AG08395 (cell line): ENCODE measurements at regions not wholly inside any gene's neighbourhood (a gene's known extent, or its start where the extent isn't known, plus 50 kb on each side); places are given as distances from the start of the nearest gene placed in this dataset.
A peak's percentile ranks its signal among the peaks of the same experiment; 100 is the strongest.
"Not testable (repeated sequence)": the region's sequence is repeated elsewhere in the genome, so short reads cannot be mapped to it uniquely, and the experiment has no call there.

Experiments
- DNase-seq: peaks from one replicate; pipeline ENCODE4 v3.0.0; 2012; ENCODE audit warnings: mixed read lengths, low spot score

DNA sequence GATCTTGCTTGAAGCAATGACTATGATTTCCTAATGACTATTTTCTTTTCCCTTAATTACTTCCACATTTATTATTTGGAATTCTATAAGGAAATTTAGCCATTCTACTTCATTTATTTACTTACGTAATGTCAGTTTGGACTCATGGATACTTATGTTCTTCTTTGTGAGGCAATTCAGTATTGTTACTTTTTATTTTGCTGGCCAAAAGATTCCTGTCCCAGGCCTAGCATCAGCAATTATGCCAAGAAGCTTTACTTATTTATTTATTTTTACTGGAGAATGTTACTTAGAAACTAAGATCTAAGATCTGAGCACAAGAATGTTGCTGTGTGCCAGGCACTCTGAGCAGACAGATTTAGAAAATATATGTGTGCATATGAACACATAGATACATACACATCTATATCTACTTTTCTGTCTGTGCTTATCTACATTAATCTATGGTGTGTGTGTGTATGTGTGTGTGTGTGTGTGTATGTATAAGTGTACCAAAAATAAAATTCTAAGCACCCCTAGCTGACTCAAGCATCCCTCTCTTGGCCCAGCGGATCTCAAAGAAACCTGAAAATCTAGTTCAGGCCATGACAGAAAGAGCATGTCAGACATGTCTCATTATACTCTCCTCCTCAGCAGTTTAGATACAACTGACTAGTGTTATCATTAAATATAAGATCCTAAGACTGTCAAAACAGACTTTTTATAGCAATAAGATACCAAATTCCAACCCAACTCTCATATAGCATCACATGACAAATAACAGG, 640.0 kb upstream of the GJE1 start:
- no peak for DNase-seq

DNA sequence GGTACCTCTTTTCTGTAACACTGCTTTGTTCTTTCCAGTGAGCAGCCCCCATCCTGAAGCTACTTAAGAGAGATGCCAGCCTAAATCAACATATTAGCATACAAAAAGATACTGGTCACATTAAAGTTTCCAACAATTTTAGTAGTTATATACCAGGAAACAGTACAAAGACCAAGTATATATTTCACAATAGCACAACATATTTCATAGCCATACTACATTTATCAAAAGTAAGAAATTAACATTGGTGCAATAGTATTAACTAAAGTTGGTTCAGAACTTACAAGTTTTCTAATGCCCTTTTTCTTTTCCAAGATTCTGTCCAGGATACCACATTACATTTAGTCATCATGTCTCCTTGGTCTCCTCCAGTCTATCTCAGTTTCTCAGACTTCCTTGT, 641.0 kb upstream of the GJE1 start:
- no peak for DNase-seq

DNA sequence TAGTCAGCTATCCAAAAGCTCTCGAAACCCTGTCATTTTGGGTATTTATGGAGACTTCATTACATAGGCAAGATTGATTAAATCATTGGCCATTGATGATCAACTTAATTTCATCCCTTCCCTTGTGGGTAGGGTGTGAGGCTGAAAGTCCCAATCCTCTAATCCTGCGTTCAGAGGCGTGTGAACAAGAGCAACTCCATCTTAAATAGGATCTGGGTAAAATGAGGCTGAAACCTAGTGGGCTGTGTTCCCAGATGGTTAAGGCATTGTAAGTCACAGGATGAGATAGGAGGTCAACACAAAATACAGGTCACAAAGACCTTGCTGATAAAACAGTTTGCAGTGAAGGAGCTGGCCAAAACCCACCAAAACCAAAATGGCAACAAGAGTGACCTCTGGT, 641.7 kb upstream of the GJE1 start:
- no peak for DNase-seq

DNA sequence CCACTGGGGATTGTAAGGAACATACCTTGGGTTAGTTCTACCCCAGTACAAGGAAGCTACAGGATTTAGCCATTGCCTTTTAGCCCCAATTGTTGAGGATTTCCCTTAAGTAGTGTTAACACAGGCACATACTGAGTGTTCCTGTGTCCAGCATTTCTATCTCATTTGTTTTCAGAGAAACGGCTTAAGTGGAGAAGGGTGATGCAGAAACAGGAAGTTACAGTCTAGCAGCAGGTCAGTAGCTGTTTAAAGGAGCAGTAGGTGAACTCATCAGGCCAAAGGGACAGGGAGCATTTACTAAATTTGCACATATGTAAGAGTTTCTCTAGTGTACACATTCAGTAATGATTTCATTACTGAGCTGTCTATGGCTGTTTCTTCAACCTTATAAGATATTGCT, 644.2 kb upstream of the GJE1 start:
- DNase-seq: no peak

DNA sequence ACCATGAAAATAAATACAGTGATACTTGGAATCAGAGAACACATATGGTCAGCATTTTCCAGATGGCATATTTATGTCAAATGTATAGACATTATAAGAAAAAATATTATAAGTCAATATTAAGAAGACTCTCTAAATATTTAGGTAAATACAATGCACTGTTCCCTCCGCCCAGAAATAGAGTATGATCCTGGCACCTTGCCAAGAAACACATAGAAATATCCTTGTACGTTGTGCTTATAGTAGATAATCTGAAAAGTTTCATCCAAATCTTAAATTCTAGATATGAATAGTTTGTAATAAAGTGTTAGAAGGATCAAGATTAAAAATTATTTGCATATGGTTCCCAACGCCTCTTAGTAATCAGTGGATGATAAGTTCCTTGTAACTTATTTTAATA, 645.8 kb upstream of the GJE1 start:
- no peak for DNase-seq

DNA sequence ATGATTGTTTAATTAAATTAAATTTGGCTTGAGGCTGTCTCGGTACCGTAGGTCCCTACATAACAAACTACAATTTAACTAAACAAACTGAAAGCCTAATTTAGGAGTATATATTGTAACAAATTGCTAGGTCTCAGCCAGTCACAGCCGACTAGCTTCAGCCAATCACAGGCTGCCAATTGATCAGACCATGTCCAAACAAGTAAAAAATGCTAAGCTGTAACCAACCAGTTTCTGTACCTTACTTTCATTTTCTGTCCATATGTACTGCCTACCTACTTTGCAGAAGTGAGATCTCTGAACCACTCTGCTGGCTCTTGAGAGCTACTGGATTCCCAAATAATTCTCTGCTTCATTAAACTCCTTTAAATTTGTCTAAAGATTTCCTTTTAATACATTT, 648.0 kb upstream of the GJE1 start:
- no peak for DNase-seq

DNA sequence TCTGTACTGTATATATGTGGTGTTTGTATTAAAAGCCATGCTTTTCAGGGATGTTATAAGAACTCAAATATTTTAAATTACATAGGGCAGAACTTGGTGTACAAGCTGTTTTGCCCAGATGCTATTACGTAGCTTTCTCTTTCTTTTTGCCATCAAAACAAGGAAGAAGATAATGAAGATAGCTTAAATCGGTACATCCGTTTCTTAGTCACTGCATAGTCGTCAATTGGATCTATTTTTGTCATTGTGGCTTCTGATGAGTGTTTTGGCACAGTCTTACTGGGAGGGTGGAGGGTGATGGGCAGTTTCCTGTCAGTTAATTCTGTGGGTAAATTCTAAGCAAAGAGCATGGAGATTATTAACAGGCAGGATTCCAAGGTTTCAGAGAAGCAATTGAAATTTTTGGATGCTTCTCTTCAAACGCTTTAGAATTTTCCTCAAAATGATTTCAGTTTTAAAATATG, 649.1 kb upstream of the GJE1 start:
- peak; percentile 81 for DNase-seq

DNA sequence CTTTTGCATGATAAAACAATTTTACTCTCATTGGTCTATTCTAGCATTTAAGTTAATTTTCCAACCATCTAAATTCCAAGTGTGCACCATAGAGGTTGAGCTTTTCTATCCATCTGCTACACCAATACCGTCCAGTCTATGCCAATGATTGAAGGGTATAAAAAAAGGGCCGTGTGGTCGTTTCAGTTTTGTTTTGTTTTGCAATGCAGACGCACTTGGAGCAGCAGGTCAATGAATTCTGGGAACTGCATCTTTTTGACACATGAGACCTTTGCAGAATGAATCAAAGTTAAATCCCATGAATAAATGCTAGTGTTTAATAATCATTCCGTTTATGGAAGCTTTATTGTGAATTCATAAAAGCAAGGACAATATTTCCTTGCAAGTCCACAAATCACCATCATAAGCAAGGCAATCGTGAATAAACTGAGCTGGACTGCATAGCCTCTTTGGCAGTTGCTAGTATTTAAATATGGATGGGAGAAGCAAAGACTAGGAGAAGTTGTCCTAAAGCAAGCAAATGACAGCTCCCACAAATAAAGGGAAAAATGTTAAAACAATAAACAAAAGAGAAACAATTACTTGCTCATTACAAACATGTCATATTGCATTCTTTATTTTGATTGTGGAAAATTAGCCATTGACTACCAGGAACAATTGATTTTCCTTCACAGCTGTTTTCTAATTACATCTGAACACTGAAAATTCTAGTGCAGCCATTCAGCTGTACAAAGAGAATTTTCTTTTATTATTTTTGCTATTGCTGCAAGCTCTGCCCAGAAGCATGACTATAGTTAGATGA, 649.7 kb upstream of the GJE1 start:
- no peak for DNase-seq

DNA sequence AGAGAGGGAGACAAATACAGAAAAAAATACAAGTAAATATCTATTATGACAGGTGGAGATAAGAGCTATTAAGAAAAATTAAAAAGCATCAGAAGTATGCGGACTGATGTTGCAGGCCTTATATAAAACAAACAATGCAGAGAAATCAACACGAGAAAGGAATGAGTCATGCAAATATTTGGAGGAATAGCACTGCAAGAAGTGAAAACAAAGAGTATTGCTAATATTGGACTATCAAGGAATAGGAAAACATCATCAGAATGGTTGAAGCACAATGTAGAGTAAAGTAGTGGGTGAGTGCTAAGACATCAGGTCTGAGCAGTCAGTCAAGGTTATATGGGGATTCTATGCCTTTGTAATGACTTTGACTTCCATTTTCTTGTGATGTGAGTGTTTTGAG, 657.5 kb upstream of the GJE1 start:
- no peak for DNase-seq

DNA sequence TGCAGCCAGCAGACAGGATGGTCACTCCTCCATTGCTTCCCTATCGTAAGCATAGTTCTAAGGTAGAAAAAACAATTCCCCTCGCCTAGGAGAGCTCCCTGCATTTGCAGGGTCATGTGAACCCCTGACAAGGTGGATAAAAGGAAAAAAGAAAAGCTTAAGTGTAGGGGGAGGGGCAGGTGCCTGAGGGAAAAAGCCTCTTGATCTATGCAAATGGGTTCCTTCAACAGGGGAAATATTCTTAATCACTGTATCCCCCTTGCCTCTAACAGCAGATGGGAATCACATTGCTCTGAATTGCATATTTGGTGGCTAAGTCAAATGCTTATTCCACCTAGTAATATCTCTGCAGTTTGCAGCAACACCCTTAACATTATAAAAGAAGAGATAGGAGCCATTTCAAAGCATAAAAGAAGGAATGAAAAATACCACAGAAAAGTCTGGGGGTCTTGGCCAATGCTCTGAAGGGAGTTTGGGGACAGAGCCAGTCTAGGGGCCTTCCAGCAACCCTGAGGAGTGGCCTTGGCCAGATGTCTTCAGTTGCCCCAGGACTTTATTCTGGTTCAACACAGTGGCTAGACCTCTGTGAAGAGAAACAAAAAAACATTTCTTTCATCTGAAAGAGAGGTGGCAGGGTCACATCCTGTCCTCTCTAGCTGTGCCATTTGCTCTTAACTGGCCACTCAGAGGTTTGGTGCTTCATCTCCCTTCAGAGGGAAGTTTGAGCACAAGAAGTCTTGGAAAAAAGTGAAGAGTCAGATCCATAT, 660.4 kb upstream of the GJE1 start:
- DNase-seq: no peak

DNA sequence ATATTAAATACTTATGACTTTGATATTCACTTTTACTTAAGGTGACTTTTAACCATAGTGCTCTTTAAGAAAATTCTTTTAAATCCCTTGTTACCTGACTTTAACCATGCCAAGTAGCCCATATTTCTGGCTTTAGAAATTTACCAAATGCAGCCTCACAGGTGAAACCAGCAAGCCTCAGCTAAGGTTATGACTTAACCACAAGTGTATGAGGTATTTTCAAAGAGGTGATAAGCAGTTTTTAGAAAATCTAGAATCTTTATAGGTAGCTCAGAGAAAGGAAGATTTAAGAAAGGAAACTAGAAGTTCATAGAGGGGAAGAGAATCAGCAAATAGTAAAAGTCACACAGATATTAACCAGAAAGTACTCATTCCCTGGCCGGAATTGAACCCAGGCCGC, 661.9 kb upstream of the GJE1 start:
- DNase-seq: no peak

DNA sequence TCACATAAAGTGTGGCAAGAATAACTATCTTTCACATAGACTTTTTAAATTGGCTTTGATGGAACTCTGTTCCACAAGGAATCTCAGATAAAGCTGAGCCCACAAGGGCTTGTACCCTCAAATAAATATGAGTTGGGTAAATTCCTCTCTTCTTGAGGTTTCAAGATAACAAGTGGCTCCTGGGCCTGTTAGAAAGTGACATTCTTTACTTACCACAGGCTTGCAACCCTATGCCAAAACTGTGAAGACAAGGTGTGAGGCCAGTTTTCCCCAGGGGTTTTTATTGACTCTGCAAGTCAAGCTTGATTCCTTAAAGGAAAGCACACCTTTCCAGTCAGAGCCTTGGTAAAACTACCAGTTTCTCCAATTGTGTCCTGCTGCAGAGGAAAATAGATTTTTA, 664.8 kb upstream of the GJE1 start:
- no peak for DNase-seq

DNA sequence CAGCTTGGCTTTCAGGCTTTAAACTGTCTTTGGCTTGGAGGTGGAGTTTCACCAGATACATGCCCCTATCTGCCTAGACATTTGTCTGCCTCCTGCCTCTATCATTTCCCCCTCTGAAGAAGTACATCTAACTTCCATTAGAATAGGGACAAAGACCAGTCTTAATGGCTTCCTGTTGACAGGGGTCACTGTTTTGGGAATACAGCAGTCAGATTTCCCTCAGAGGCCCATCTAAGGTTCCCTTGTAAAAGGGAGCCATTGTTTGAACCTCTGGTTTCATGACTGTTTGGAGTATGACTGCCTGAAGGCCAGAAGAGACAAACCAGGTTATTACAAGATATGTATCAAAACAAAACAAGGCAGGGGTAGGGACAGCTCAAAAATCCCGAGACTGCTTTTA, 665.7 kb upstream of the GJE1 start:
- DNase-seq: no peak

DNA sequence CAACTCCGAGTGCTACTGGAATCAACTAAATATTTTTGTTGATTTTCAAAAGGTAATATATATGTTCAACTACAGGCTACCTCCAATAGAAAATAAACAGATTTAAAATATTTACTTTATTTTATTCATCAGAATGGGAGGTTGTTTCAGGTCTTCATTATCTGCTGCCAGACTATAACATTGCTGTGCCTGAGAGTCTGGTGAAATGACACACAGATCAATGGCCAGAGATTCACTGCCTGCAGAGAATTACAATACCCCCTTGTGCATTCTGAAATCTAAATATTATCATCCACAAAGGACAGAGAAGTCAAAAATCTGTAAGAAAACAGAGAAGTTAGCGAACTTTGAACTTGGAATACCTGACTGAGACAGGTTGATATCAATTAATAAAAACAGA, 667.8 kb upstream of the GJE1 start:
- no peak for DNase-seq

DNA sequence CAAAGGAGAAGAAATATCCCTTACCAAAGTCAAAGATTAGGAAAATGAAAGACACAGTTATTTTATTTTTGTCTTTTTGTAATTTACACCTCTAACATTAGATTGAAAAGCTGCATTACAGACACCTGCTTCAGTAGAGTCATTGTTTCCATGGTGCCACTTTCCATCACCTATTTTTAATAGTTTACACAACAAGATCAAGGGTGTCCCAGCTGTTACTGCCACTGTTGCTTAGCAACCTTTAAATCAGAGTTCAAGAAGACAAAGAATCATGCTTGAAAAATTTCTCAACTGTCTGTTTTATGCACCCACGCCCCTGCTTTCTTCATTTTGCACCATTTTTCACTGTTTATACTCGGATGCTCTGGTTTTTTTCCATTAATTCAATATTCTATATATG, 668.2 kb upstream of the GJE1 start:
- peak; percentile 58 for DNase-seq

DNA sequence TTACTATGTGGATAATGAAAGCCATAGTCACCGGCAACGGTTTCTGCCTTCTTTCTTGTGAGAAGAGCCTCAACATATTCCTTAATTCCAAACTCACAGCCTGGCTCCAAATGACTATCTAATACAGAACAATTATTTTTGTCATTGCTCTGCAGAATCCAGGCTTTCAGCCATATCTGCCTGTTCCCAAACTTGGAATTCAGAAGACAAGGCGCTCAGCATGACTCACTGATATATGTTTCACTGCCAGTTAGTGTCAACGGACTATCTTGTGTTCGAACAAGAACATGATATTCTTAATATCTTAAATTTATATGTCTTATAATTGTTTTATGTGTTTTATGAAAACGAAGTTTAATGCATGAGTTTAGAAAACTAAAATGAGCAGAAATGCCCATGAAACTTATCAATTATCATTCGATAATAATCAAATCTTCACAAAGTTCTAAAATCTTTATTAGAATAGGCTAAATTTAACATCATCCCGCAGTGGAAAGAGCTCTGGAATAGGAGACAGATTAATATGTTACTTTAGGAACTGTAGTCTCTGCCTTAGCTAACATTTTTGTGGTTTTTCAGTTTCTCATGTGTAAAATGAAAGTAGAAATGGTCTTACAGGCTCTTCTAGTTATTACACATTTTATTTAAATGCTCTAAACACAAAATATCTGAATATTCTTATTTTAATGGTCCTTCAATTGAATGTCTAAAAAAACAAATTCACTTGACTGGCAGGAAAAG, 669.3 kb upstream of the GJE1 start:
- DNase-seq: peak; percentile 30

DNA sequence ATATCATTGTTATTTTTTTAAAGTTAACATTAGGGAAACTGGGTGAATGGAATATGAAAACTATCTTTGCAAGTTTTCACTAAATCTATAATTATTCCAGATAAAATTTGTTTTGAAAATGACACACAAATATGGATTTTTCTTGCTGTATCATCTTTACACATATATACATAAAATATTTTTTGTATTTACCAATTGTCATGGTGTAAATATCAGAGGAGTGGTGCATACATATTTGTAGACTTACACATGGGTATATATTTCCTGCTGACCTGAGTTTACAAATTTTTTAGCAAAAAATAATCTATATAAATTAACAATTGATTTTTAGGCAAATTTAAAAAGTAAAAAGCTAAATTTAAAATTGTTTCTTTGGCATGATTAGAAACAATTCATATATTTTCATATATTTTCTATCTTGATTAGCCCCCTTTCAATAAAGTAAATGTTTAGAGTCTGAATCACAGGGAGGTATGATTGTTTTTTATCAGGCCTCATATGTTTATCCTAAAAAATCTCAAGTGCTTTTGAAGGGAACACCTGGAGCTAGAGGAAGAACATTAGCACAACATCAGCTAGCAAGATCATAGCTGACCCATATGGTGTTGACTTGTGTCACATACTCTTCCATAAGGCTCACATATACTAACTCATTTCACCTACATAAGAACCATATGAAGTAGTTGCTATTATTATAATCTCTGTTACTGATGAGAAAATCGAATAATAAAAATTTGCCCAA, 671.8 kb upstream of the GJE1 start:
- no peak for DNase-seq

DNA sequence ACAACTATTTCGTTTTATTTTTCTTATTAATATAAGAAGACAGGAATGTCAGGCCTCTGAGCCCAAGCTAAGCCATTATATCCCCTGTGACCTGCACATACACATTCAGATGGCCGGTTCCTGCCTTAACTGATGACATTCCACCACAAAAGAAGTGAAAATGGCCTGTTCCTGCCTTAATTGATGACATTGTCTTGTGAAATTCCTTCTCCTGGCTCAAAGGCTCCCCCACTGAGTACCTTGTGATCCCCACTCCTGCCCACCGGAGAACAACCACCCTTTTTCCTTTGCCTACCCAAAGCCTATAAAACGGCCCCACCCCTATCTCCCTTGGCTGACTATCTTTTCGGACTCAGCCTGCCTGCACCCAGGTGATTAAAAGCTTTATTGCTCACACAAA, 672.5 kb upstream of the GJE1 start:
- not testable (repeated sequence) for DNase-seq

DNA sequence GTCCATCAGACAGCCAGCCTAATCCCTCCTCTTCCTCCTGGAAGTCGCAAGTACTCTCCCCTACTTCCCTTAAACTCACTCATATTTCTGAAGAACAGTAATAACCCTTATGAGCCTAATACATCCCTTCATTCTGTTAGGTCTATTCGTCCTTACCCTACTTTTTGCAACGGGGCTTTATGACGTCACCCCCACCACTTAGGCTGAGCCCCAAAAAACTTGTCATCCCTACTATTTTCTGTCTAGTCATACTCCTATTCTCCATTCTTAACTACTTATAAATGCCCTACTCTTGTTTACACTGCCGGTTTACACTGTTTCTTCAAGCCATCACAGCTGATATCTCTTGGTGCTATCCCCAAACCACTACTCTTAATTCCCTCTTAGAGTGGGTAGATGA, 674.7 kb upstream of the GJE1 start:
- DNase-seq: not testable (repeated sequence)

DNA sequence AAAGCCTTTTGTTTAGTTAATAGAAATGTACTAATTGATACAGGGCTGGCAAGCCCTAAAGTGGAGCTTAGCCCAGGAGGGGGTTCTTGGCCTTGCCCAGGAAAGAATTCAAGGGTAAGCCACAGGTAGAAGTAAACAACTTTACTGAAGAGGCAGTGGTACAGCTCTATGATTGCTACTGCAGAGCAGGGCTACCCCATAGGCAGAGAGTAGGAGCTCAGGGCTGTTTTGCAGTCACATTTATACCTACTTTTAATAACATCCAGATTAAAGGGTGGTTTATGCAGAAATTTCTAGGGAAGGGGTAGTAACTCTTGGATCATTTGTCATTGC, 680.4 kb upstream of the GJE1 start:
- no peak for DNase-seq

DNA sequence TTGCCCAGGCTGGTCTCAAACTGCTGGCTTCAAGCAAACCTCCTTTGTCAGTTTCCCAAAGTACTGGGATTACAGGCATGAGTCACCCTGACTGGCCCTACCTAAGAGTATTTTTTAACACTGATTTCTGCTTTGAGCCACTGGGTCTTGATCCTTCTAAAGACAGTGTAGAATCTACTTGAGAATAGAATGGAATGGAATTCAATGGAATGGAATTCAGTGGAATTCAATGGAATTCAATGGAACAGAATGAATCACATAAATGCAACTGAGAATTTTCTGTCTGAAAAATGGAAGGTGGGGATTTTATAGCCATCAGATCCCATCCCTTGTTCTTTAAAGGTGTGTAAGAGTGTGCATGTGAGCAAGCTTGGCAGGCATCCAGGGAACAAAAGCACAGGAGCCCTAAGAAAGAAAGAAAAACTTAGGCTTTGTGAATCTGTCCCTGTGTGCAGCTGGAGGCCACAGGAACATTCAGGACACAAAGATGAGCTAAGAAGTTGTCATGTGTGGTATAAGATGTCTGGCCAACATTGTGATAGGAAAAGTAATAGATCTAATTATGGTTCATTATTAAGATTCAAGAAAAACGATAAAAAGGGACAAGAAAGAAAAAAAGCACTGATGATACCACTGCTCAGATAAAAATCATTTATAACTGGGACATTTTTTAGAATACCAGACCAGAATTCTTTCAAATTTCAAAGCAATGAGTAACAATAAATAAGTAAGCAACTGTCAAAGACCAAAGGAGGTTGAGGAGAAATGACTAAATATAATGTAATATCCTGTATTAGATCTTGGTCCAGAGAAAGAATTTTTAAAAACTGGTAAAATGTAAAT, 681.0 kb upstream of the GJE1 start:
- peak; percentile 65 for DNase-seq
